Tibial artery (tissue), 4 donors: ENCODE measurements at regions not wholly inside any gene's neighbourhood (a gene's known extent, or its start where the extent isn't known, plus 50 kb on each side); places are given as distances from the start of the nearest gene placed in this dataset.
"Not testable (repeated sequence)": the region's sequence is repeated elsewhere in the genome, so short reads cannot be mapped to it uniquely, and the experiment has no call there.

Experiments
- DNase-seq, 2 donors: peaks; one replicate each; pipeline ENCODE4 v3.0.0-alpha.2; 2019
- H3K27ac ChIP-seq, 2 donors: fragments of 200-600 bp; sonication (generic) in 1 of 2; 1 replicate in 1 of 2; 2 replicates in 1 of 2; pipeline ENCODE4 v1.5.1; 2018 to 2019; ENCODE audit warnings: mild to moderate bottlenecking in 1 of 2
- H3K27me3 ChIP-seq, 2 donors: fragments of 200-600 bp; sonication (generic) in 1 of 2; one replicate each; pipeline versions ENCODE4 v1.5.1 to v1.6.0; 2016 to 2019
- H3K36me3 ChIP-seq, 3 donors: fragments of 200-600 bp; sonication (generic) in 2 of 3; one replicate each; pipeline ENCODE4 v1.5.1; 2016 to 2019; ENCODE audit warnings: mild to moderate bottlenecking in 2 of 3
- H3K4me1 ChIP-seq, 4 donors: fragments of 200-600 bp; sonication (generic) in 2 of 4; 1 replicate in 3 of 4; 2 replicates in 1 of 4; pipeline ENCODE4 v1.5.1; 2016 to 2019
- H3K4me3 ChIP-seq, 2 donors: fragments of 200-600 bp; sonication (generic) in 1 of 2; 1 replicate in 1 of 2; 2 replicates in 1 of 2; pipeline ENCODE4 v1.5.1; 2018 to 2019; ENCODE audit warnings: mild to moderate bottlenecking in 2 of 2
- H3K9me3 ChIP-seq, 3 donors: fragments of 200-600 bp; sonication (generic) in 1 of 3; one replicate each; pipeline ENCODE4 v1.5.1; 2016 to 2019
- intact Hi-C: fragments of 100-400 bp; cut with DNase I; formaldehyde crosslinking; loops from one replicate; pipeline ENCODE4 v1.15.0; 2023; ENCODE audit warnings: low total_unique reads
- TF ChIP-seq, protein P1 (sequence below), 2 experiments: fragments of 200-600 bp in 1 of 2; fragments of 450-650 bp in 1 of 2; IDR thresholded peaks; one replicate each; pipeline ENCODE4 v1.5.1; 2017 to 2019; ENCODE audit warnings: antibody characterized with exemption in 2 of 2, mild to moderate bottlenecking in 1 of 2, moderate library complexity in 1 of 2

DNA sequence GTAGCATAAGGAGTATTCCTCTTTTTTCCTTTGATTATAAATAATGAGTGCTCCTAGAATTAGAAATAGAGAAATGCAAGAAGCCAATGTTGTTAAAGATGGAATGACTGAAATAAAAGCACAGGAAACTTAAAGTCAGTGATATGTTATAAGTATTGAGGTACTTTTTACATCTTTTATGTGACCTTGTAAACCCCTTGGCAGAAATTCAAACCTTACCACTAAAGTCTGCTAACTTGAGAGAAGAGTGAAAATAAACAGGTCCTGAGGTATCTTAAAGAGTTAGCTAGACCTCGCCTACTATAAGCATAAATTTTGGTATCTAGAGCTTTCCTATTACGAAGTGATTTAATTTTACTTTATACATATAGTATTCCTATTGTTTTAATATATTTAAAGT lies 188.2 kb downstream of the DKK1 start:
- TF ChIP-seq, protein P1, sequence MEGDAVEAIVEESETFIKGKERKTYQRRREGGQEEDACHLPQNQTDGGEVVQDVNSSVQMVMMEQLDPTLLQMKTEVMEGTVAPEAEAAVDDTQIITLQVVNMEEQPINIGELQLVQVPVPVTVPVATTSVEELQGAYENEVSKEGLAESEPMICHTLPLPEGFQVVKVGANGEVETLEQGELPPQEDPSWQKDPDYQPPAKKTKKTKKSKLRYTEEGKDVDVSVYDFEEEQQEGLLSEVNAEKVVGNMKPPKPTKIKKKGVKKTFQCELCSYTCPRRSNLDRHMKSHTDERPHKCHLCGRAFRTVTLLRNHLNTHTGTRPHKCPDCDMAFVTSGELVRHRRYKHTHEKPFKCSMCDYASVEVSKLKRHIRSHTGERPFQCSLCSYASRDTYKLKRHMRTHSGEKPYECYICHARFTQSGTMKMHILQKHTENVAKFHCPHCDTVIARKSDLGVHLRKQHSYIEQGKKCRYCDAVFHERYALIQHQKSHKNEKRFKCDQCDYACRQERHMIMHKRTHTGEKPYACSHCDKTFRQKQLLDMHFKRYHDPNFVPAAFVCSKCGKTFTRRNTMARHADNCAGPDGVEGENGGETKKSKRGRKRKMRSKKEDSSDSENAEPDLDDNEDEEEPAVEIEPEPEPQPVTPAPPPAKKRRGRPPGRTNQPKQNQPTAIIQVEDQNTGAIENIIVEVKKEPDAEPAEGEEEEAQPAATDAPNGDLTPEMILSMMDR (IDR thresholded peaks at IDR 0.05) = no peak
- intact Hi-C loops = no loop called here
- no peaks in the 10 kb centered on the region for H3K27me3 ChIP-seq
- DNase-seq = no peak
- H3K36me3 ChIP-seq = no peaks in the 10 kb centered on the region
- H3K4me3 ChIP-seq = no peak overlapping the region
- no peaks in the 10 kb centered on the region for H3K4me1 ChIP-seq
- H3K27ac ChIP-seq = no peak overlapping the region
- H3K9me3 ChIP-seq = peaks cover 0 to 3% (median 0%) of the 10 kb centered on the region in 3 donors

DNA sequence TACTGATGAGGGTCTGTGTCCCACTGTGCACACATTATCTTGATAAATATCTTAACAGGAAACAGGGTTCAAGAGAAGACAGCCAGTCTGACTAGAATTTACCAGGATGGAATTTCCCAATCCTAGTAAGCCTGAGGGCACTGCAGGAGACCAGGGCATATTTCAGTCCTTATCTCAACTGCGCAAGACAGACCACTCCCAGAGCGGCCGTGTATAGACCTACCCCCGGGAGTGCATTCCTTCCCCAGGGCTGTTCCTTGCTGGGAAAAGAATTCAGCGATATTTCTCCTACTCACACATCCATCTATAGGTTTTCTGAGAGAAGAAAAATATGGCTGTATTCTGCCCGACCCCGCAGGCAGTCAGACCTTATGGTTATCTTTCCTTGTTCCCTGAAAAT lies 191.3 kb downstream of the DKK1 start:
- H3K27me3 ChIP-seq, H3K36me3 ChIP-seq, H3K27ac ChIP-seq, H3K4me3 ChIP-seq, H3K9me3 ChIP-seq, intact Hi-C loops, H3K4me1 ChIP-seq, DNase-seq: not testable (repeated sequence)

DNA sequence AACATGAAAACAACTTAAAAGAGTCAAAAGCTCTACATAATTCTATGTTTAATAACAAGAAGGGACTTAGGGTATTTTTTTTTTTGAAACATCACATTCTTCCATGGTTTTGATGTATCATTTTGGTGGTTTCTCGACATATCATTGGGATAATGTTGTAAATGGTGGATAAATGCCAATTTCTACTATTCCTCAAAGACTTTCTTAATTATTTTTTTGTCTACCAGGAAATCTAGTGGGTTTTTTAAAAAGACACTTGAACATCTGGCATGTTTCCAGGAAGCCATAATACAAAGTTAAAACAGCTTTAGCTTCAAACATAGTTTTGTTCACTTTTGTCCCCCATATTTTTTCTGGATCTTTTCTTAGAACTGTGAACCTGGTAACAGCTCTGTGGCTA lies 200.4 kb downstream of the DKK1 start:
- Histone ChIP-seq H3K4me3 (no peak overlapping the region), H3K9me3 (peaks cover 0 to 7% (median 7%) of the 10 kb centered on the region in 3 donors), H3K36me3 (no peaks in the 10 kb centered on the region), H3K27ac (no peak overlapping the region), H3K27me3 (no peaks in the 10 kb centered on the region), H3K4me1 (no peaks in the 10 kb centered on the region)
- DNase-seq = no peak
- TF ChIP-seq, protein P1 (IDR thresholded peaks at IDR 0.05) = no peak
- intact Hi-C loops = no loop called here

DNA sequence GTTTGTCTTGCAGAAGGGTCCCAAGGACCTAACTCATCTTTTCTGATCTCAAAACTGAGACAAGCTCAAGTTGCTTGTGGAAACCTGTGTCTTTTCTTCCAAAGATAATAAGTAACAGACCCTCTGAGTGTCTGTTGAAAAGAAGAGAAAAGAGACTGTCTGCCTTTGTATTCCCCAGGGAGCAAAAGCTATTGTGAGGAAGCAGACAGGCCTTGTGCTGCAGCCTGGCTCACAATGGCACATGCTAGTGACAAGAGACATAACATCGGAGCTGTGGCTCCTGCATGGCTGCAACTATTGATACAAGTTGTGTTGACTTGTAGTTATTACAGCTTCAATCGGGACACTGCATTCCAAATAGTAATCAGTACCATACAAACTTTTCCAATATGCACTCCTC lies 202.9 kb downstream of the DKK1 start:
- Histone ChIP-seq H3K36me3 (no peaks in the 10 kb centered on the region), H3K27me3 (no peaks in the 10 kb centered on the region), H3K4me3 (no peak overlapping the region), H3K9me3 (peaks cover 0 to 3% (median 3%) of the 10 kb centered on the region in 3 donors), H3K4me1 (no peaks in the 10 kb centered on the region), H3K27ac (no peak overlapping the region)
- no peak for DNase-seq
- TF ChIP-seq, protein P1 (IDR thresholded peaks at IDR 0.05) = no peak
- intact Hi-C loops = no loop called here

- H3K36me3 ChIP-seq = no peaks in the 10 kb centered on the region
- H3K4me1 ChIP-seq = no peaks in the 10 kb centered on the region
- no peaks in the 10 kb centered on the region for H3K9me3 ChIP-seq
- no peak overlapping the region for H3K4me3 ChIP-seq
- H3K27ac ChIP-seq = no peak overlapping the region
- TF ChIP-seq, protein P1 (IDR thresholded peaks at IDR 0.05) = no peak
- intact Hi-C loops = no loop called here
- no peaks in the 10 kb centered on the region for H3K27me3 ChIP-seq
- DNase-seq = no peak
These were observed 209.6 kb downstream of the DKK1 start for GRCh38 chr10:52523696-52524095.

DNA sequence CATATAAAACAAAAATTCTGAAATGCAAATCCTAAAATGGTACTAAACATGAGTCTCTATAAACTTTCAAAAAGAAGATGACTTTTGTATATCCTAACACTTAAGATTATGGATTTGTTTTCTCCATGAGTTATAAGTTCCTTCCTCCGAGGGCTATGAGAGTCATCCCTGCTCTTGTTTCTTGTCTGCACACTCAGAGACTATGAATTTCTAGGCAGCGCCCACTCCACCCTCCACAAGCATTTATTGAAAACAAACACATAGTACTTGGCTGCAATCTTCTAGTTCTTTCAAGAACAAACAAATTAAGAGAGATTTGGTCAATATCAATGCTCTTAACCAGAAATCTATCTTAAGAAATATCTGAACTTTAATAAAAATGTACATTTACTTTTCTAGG lies 211.7 kb downstream of the DKK1 start:
- H3K4me1 ChIP-seq = no peaks in the 10 kb centered on the region
- H3K36me3 ChIP-seq = no peaks in the 10 kb centered on the region
- TF ChIP-seq, protein P1 (IDR thresholded peaks at IDR 0.05) = no peak

More for the DNA sequence above, 211.7 kb downstream of the DKK1 start:
- Histone ChIP-seq H3K27me3 (no peaks in the 10 kb centered on the region), H3K27ac (no peak overlapping the region), H3K4me3 (no peak overlapping the region), H3K9me3 (no peaks in the 10 kb centered on the region)
- no peak for DNase-seq
- intact Hi-C loops = no loop called here
